Neuronal stem cell (in vitro differentiated cells): ENCODE measurements at regions not wholly inside any gene's neighbourhood (a gene's known extent, or its start where the extent isn't known, plus 50 kb on each side); places are given as distances from the start of the nearest gene placed in this dataset.

Experiments
- DNase-seq: peaks from one replicate; pipeline ENCODE4 v3.0.0-alpha.2; 2013; ENCODE audit warnings: low spot score
- H2AFZ ChIP-seq: one replicate; pipeline ENCODE4 v1.6.1; 2013; ENCODE audit warnings: mild to moderate bottlenecking, low read length, inconsistent platforms
- H2AK5ac ChIP-seq: 2 replicates; pipeline ENCODE4 v1.6.1; 2013; ENCODE audit warnings: low read depth, mild to moderate bottlenecking, inconsistent platforms, low read length, moderate library complexity, mixed read lengths
- H2BK120ac ChIP-seq: 2 replicates; pipeline ENCODE4 v1.6.1; 2013; ENCODE audit warnings: low read depth, mild to moderate bottlenecking, inconsistent platforms, low read length, moderate library complexity, mixed read lengths
- H2BK12ac ChIP-seq: one replicate; pipeline ENCODE4 v1.6.1; 2013; ENCODE audit warnings: low read length, inconsistent platforms
- H2BK15ac ChIP-seq: 2 replicates; pipeline ENCODE4 v1.6.1; 2013; ENCODE audit warnings: mild to moderate bottlenecking, low read length, inconsistent platforms, mixed read lengths
- H2BK5ac ChIP-seq: one replicate; pipeline ENCODE4 v1.6.1; 2013; ENCODE audit warnings: inconsistent platforms, mild to moderate bottlenecking, low read length, moderate library complexity
- H3K14ac ChIP-seq: one replicate; pipeline ENCODE4 v1.6.1; 2013; ENCODE audit warnings: low read length, inconsistent platforms
- H3K18ac ChIP-seq: 2 replicates; pipeline ENCODE4 v1.6.1; 2013; ENCODE audit warnings: low read length, inconsistent platforms
- H3K23ac ChIP-seq: 2 replicates; pipeline ENCODE4 v1.6.1; 2013; ENCODE audit warnings: low read depth, mild to moderate bottlenecking, mixed read lengths, low read length, inconsistent platforms; ENCODE audit not compliant: poor library complexity
- H3K27ac ChIP-seq: replicated peaks from 3 replicates; pipeline ENCODE4 v1.5.1; 2013; ENCODE audit warnings: low read length, inconsistent platforms
- H3K27me3 ChIP-seq, 3 experiments: 2 replicates each; pipeline ENCODE4 v1.6.1; 2013; ENCODE audit warnings: low read length in 3 of 3, mild to moderate bottlenecking in 2 of 3, inconsistent platforms in 1 of 3, low read depth in 1 of 3, mixed read lengths in 1 of 3, moderate library complexity in 1 of 3; ENCODE audit not compliant: control insufficient read depth in 3 of 3, insufficient read depth in 3 of 3
- H3K36me3 ChIP-seq, 2 donors: replicated peaks in 1 of 2; 2 replicates each; pipeline ENCODE4 v1.6.1; 2013; ENCODE audit warnings: low read length in 2 of 2; ENCODE audit not compliant: control insufficient read depth in 2 of 2, insufficient read depth in 2 of 2
- H3K4ac ChIP-seq: 2 replicates; pipeline ENCODE4 v1.6.1; 2013; ENCODE audit warnings: inconsistent platforms, mild to moderate bottlenecking, low read length, moderate library complexity
- H3K4me1 ChIP-seq, 2 donors: 1 replicate in 1 of 2; 2 replicates in 1 of 2; pipeline ENCODE4 v1.6.1; 2013; ENCODE audit warnings: low read length in 2 of 2, low read depth in 1 of 2; ENCODE audit not compliant: control insufficient read depth in 2 of 2, insufficient read depth in 1 of 2
- H3K4me2 ChIP-seq: one replicate; pipeline ENCODE4 v1.6.1; 2013; ENCODE audit warnings: mild to moderate bottlenecking, low read length, inconsistent platforms; ENCODE audit not compliant: insufficient read depth, poor library complexity, severe bottlenecking
- H3K4me3 ChIP-seq, 2 donors: 2 replicates each; pipeline ENCODE4 v1.5.1; 2013; ENCODE audit warnings: low read length in 2 of 2, mild to moderate bottlenecking in 2 of 2, inconsistent platforms in 1 of 2, moderate library complexity in 1 of 2
- H3K79me1 ChIP-seq: one replicate; pipeline ENCODE4 v1.6.1; 2013; ENCODE audit warnings: low read depth, mild to moderate bottlenecking, inconsistent platforms, low read length, moderate library complexity
- H3K9ac ChIP-seq: one replicate; pipeline ENCODE4 v1.6.1; 2013; ENCODE audit warnings: mild to moderate bottlenecking, low read depth, low read length, inconsistent platforms; ENCODE audit not compliant: poor library complexity
- H3K9me3 ChIP-seq, 2 donors: replicated peaks in 1 of 2; 2 replicates each; pipeline versions ENCODE3 to v1.6.1; 2013; ENCODE audit warnings: low read length in 2 of 2, mild to moderate bottlenecking in 2 of 2, inconsistent platforms in 1 of 2, low read depth in 1 of 2, mixed read lengths in 1 of 2, moderate library complexity in 1 of 2; ENCODE audit not compliant: control insufficient read depth in 2 of 2, insufficient read depth in 1 of 2
- H4K8ac ChIP-seq: one replicate; pipeline ENCODE4 v1.6.1; 2013; ENCODE audit warnings: low read depth, mild to moderate bottlenecking, inconsistent platforms, low read length, moderate library complexity
- H4K91ac ChIP-seq: one replicate; pipeline ENCODE4 v1.6.1; 2013; ENCODE audit warnings: low read length, low read depth, mild to moderate bottlenecking, inconsistent platforms; ENCODE audit not compliant: poor library complexity
- WGBS, 2 donors: extraction: QIAGEN DNeasy Blood & Tissue Kit; methylation state at CpG; one replicate each; pipeline ENCODE4 v1.1.7; 2013; ENCODE audit warnings: missing lambda C conversion rate in 2 of 2, mixed read lengths in 1 of 2; ENCODE audit not compliant: insufficient read length in 2 of 2, insufficient replicate concordance in 1 of 2; ENCODE audit errors: extremely low coverage in 2 of 2; 5-methylcytosine and 5-hydroxymethylcytosine counted together

DNA sequence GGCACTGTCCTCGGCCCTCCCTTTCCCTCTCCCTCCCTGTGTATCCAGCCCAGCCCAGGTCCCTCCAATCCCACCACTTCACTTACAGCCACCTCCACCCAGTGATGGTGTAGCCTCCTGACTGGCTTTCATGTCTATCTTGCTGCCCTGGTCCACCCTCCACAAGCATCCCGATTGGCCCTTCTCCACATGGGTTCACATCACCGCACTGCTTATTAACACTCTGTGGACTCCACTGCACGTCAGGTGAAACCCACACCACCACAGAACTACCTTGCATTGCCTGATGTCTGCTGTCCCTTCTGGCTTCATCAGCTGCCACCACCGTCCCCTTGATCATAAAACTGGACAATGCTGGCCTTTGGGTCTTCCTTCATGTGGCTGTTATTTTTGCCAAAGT, 220.4 kb upstream of the ARID1B start:
- no peak for DNase-seq
- Histone ChIP-seq H3K4ac (no peak overlapping the region), H3K9ac (no peak overlapping the region), H3K27ac (no peak overlapping the region), H3K23ac (no peak overlapping the region), H2BK120ac (no peak overlapping the region), H4K91ac (no peak overlapping the region), H3K4me2 (no peak overlapping the region), H2BK5ac (no peak overlapping the region), H3K9me3 (peaks cover 0 to under 1% of the 10 kb centered on the region in 2 donors), H3K4me1 (peaks cover 0 to 2% of the 10 kb centered on the region in 2 donors), H3K4me3 (peak overlapping the region in 1 of 2 donors; percentile 23), H3K27me3 (no peaks in the 10 kb centered on the region), H3K14ac (no peak overlapping the region), H3K18ac (no peak overlapping the region), H2BK15ac (no peak overlapping the region), H3K36me3 (no peaks in the 10 kb centered on the region), H2AFZ (no peak overlapping the region), H2AK5ac (no peak overlapping the region), H3K79me1 (no peaks in the 10 kb centered on the region), H2BK12ac (no peak overlapping the region), H4K8ac (no peak overlapping the region)
- no CpG with 5 or more reads among the region's 5 CpGs for WGBS, 2 donors

DNA sequence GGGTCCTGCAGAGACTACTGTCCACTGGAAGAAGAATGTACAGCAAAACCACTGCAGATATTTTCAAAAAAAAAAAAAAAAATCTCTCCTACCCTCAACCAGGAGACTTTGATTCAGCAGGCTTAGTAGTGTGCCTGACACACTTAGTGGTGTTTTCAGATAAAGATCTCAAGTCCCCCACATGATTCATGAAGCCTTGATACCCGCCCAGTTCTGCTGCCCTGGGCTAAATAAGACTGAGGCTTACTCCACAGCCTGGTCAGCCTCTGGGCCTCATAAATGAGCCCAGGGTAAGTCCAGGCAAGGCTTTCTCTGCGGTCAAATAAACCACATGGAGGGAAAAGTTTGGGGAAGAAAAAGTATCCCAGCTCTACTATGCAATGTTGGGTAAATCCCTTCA, 222.1 kb upstream of the ARID1B start:
- H3K36me3 ChIP-seq, result no peaks in the 10 kb centered on the region
- no peak overlapping the region for H3K4me3 ChIP-seq
- H3K18ac ChIP-seq, result no peak overlapping the region
- H3K23ac ChIP-seq, result no peak overlapping the region
- H2BK12ac ChIP-seq, result no peak overlapping the region
- no peaks in the 10 kb centered on the region for H3K79me1 ChIP-seq
- no peak overlapping the region for H2AFZ ChIP-seq
- no peak overlapping the region for H3K4me2 ChIP-seq
- no peaks in the 10 kb centered on the region for H3K27me3 ChIP-seq
- no peak overlapping the region for H2AK5ac ChIP-seq
- H3K27ac ChIP-seq, result no peak overlapping the region
- H4K8ac ChIP-seq, result no peak overlapping the region
- H3K14ac ChIP-seq, result no peak overlapping the region
- no CpG with 5 or more reads among the region's 2 CpGs for WGBS, 2 donors
- H4K91ac ChIP-seq, result no peak overlapping the region
- no peak for DNase-seq
- H3K4me1 ChIP-seq, result peaks cover 0 to 2% of the 10 kb centered on the region in 2 donors
- no peak overlapping the region for H2BK15ac ChIP-seq
- H3K9ac ChIP-seq, result no peak overlapping the region
- H3K4ac ChIP-seq, result no peak overlapping the region
- H2BK5ac ChIP-seq, result no peak overlapping the region
- no peaks in the 10 kb centered on the region for H3K9me3 ChIP-seq
- no peak overlapping the region for H2BK120ac ChIP-seq

DNA sequence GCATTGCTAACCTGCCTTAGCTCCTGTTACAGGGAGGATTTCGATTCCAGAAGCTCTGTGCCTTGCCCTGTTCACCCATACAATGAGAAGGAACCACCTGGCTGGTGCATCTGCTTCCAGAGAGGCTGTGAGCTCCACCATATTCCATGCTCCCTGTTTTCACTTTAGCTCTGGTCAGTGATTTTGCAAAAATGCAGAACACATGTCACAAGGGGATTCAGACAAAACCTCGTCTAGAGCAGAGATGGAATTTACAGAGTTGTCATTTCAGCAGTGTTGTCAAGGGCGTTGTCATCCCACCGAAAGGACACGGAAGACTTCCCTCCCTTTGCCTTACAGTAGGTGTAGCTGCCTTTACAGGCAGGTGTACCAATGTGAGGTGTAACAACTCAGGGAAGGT, 223.0 kb upstream of the ARID1B start:
- no peak overlapping the region for H4K91ac ChIP-seq
- H3K27ac ChIP-seq, result no peak overlapping the region
- H3K4me2 ChIP-seq, result no peak overlapping the region

DNA sequence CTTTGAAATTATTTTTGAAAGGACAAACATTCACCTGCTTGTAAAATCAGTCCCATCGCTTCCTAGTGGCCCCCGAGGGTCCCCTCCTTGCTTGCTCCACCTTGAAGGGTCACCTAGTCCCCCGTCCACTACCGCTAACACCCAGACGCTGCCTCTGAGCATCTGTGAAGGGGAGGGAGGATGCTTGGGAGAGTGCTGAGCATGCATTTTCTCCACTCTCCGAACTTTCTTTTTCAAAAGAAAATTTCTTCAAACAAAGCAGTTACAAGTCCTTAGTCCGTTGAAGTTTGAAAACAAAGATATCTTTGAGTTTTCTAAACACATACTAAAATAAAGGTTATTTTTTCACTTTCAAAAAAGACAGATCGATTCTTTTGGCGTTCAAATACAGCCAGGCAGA, 224.3 kb upstream of the ARID1B start:
- Histone ChIP-seq H2BK15ac (no peak overlapping the region), H2BK12ac (no peak overlapping the region), H3K36me3 (no peaks in the 10 kb centered on the region), H2AFZ (no peak overlapping the region), H3K4me2 (no peak overlapping the region), H4K91ac (no peak overlapping the region), H3K27me3 (no peaks in the 10 kb centered on the region), H2AK5ac (no peak overlapping the region), H3K4ac (no peak overlapping the region), H2BK120ac (no peak overlapping the region), H3K9ac (no peak overlapping the region), H3K9me3 (no peaks in the 10 kb centered on the region), H3K18ac (no peak overlapping the region), H3K27ac (no peak overlapping the region), H3K23ac (no peak overlapping the region), H3K79me1 (no peaks in the 10 kb centered on the region), H2BK5ac (no peak overlapping the region), H4K8ac (no peak overlapping the region), H3K14ac (no peak overlapping the region), H3K4me3 (no peak overlapping the region), H3K4me1 (peaks cover 0 to 2% of the 10 kb centered on the region in 2 donors)
- DNase-seq, result no peak
- WGBS, 2 donors, result no CpG with 5 or more reads among the region's 9 CpGs

More for the DNA sequence above, 223.0 kb upstream of the ARID1B start:
- WGBS, 2 donors, result no CpG with 5 or more reads among the region's 5 CpGs
- H2BK5ac ChIP-seq, result no peak overlapping the region
- H3K79me1 ChIP-seq, result no peaks in the 10 kb centered on the region
- no peak for DNase-seq
- H3K9me3 ChIP-seq, result no peaks in the 10 kb centered on the region
- no peak overlapping the region for H3K14ac ChIP-seq
- no peak overlapping the region for H3K4ac ChIP-seq
- H3K36me3 ChIP-seq, result no peaks in the 10 kb centered on the region
- no peak overlapping the region for H3K23ac ChIP-seq
- H2BK120ac ChIP-seq, result no peak overlapping the region
- no peaks in the 10 kb centered on the region for H3K27me3 ChIP-seq
- H4K8ac ChIP-seq, result no peak overlapping the region
- no peak overlapping the region for H3K4me3 ChIP-seq
- H2AK5ac ChIP-seq, result no peak overlapping the region
- H2AFZ ChIP-seq, result no peak overlapping the region
- H3K18ac ChIP-seq, result no peak overlapping the region
- no peak overlapping the region for H2BK15ac ChIP-seq
- peaks cover 0 to 2% of the 10 kb centered on the region in 2 donors for H3K4me1 ChIP-seq
- H3K9ac ChIP-seq, result no peak overlapping the region
- H2BK12ac ChIP-seq, result no peak overlapping the region
